HEK293T (cell line): ENCODE measurements at regions not wholly inside any gene's neighbourhood (a gene's known extent, or its start where the extent isn't known, plus 50 kb on each side); places are given as distances from the start of the nearest gene placed in this dataset.

Source experiments
- ARNT ChIP-seq: fragments of 450-650 bp; IDR thresholded peaks from 2 replicates; pipeline ENCODE4 v1.6.1; 2017; ENCODE audit warnings: mild to moderate bottlenecking
- FOXA1 ChIP-seq: fragments of 450-650 bp; IDR thresholded peaks from 2 replicates; pipeline ENCODE4 v1.6.1; 2016; ENCODE audit warnings: mild to moderate bottlenecking
- L3MBTL2 ChIP-seq: fragments of 450-650 bp; conservative IDR thresholded peaks from 2 replicates; pipeline ENCODE4 v1.6.1; 2016; ENCODE audit warnings: mild to moderate bottlenecking
- PKNOX1 ChIP-seq: fragments of 450-650 bp; IDR thresholded peaks from 2 replicates; pipeline ENCODE4 v1.6.1; 2016
- SP1 ChIP-seq: fragments of 450-650 bp; IDR thresholded peaks from 2 replicates; pipeline ENCODE4 v1.6.1; 2017
- TARDBP ChIP-seq: fragments of 450-650 bp; IDR thresholded peaks from 2 replicates; pipeline ENCODE4 v1.6.1; 2016

DNA sequence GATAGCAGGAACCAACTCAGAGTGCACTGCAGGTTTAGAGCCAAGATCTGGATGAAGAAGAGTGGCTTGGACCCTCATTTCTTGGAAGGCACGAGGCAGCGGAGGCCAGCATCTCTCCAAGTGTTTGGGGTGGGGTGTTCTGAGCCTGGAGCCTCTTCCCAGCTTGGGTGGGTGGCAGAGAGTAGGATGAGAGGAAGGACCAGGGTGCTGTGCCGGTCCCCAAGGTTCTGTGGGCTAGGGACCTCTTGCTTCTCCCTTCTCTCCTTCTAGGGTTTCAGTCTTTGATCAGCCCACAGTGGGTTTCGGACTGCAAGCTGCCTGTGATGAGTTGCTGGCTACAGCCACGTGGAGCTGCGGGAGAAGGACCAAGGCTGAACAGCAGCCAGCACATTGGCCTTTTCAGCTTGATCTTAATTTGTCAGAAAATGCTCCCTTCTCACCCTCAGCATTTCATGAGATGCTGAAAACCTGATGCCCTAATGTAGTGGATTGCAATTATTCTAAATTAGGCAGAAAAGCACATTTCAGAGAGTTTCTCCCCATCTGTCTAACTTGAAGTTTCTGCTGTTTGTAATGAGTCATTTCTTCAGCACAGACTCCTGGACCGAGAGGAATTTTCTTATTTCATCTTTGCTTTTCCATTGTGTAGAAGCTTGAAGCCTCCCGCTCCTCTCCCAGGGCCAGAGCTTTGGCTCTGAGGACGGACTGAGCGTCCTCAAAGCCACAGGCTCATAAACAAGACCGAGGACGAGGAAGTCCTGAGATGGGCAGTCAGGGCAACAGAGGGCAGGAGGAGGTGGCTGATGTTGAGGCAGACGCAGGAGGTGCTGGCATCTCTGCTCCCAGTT lies 99.1 kb upstream of the HDAC4 start:
- TF ChIP-seq FOXA1 (no peak), L3MBTL2 (no peak), PKNOX1 (no peak), ARNT (no peak), SP1 (no peak), TARDBP (no peak)
